HL-60 (cell line): ENCODE measurements at regions not wholly inside any gene's neighbourhood (a gene's known extent, or its start where the extent isn't known, plus 50 kb on each side); places are given as distances from the start of the nearest gene placed in this dataset.

Experiments
- TF ChIP-seq, protein P1 (sequence below): IDR thresholded peaks from one replicate; pipeline ENCODE4 v1.5.1; 2011; ENCODE audit warnings: low read length, control low read depth, inconsistent platforms; ENCODE audit not compliant: insufficient read depth
- TF ChIP-seq, protein P2 (sequence below): IDR thresholded peaks from 2 replicates; pipeline ENCODE4 v1.6.1; 2012; ENCODE audit warnings: low read depth; ENCODE audit not compliant: insufficient replicate concordance

DNA sequence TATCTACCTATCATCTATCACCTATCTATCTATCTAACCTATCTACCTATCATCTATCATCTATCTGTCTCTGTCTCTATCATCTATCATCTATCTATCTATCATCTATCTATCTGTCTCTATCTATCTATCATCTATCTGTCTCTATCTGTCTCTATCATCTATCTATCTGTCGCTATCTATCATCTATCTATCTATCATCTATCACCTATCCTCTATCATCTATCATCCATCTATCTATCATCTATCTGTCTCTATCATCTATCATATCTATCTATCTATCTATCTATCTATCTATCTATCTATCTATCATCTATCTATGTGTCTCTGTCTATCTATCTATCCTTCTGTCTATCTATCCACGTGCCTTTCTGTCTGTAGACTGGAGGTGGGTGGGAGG is 59.5 kb upstream of the FAM20C start:
- TF ChIP-seq, protein P1, sequence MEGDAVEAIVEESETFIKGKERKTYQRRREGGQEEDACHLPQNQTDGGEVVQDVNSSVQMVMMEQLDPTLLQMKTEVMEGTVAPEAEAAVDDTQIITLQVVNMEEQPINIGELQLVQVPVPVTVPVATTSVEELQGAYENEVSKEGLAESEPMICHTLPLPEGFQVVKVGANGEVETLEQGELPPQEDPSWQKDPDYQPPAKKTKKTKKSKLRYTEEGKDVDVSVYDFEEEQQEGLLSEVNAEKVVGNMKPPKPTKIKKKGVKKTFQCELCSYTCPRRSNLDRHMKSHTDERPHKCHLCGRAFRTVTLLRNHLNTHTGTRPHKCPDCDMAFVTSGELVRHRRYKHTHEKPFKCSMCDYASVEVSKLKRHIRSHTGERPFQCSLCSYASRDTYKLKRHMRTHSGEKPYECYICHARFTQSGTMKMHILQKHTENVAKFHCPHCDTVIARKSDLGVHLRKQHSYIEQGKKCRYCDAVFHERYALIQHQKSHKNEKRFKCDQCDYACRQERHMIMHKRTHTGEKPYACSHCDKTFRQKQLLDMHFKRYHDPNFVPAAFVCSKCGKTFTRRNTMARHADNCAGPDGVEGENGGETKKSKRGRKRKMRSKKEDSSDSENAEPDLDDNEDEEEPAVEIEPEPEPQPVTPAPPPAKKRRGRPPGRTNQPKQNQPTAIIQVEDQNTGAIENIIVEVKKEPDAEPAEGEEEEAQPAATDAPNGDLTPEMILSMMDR, result no peak
- TF ChIP-seq, protein P2, sequence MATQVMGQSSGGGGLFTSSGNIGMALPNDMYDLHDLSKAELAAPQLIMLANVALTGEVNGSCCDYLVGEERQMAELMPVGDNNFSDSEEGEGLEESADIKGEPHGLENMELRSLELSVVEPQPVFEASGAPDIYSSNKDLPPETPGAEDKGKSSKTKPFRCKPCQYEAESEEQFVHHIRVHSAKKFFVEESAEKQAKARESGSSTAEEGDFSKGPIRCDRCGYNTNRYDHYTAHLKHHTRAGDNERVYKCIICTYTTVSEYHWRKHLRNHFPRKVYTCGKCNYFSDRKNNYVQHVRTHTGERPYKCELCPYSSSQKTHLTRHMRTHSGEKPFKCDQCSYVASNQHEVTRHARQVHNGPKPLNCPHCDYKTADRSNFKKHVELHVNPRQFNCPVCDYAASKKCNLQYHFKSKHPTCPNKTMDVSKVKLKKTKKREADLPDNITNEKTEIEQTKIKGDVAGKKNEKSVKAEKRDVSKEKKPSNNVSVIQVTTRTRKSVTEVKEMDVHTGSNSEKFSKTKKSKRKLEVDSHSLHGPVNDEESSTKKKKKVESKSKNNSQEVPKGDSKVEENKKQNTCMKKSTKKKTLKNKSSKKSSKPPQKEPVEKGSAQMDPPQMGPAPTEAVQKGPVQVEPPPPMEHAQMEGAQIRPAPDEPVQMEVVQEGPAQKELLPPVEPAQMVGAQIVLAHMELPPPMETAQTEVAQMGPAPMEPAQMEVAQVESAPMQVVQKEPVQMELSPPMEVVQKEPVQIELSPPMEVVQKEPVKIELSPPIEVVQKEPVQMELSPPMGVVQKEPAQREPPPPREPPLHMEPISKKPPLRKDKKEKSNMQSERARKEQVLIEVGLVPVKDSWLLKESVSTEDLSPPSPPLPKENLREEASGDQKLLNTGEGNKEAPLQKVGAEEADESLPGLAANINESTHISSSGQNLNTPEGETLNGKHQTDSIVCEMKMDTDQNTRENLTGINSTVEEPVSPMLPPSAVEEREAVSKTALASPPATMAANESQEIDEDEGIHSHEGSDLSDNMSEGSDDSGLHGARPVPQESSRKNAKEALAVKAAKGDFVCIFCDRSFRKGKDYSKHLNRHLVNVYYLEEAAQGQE, result no peak
